Heart right ventricle (tissue), 16 donors: ENCODE measurements at regions not wholly inside any gene's neighbourhood (a gene's known extent, or its start where the extent isn't known, plus 50 kb on each side); places are given as distances from the start of the nearest gene placed in this dataset.

ENCODE experiments used
- ATAC-seq, 8 donors: fragments of 200-7000 bp; cut with Tn5 transposase; one replicate each; pipeline ENCODE4 v1.9.1; 2020; ENCODE audit warnings: mild to moderate bottlenecking in 8 of 8, moderate library complexity in 8 of 8, moderate number of reproducible peaks in 1 of 8
- DNase-seq, 2 donors: peaks; one replicate each; pipeline ENCODE4 v3.0.0-alpha.2; 2020
- H3K27ac ChIP-seq, 10 donors: fragments of 200-600 bp; sonication (generic) in 2 of 10; one replicate each; pipeline versions ENCODE4 v1.5.0 to v1.8.0; 2020 to 2022; ENCODE audit warnings: mild to moderate bottlenecking in 3 of 10
- H3K27me3 ChIP-seq, 7 donors: fragments of 200-600 bp; one replicate each; pipeline ENCODE4 v1.8.0; 2021 to 2022; ENCODE audit warnings: mild to moderate bottlenecking in 2 of 7
- H3K36me3 ChIP-seq, 9 donors: fragments of 200-600 bp; sonication (generic) in 1 of 9; one replicate each; pipeline versions ENCODE4 v1.5.0 to v1.8.0; 2020 to 2022; ENCODE audit warnings: mild to moderate bottlenecking in 2 of 9
- H3K4me1 ChIP-seq, 9 donors: fragments of 200-600 bp; sonication (generic) in 1 of 9; one replicate each; pipeline versions ENCODE4 v1.5.0 to v1.8.0; 2020 to 2022; ENCODE audit warnings: mild to moderate bottlenecking in 4 of 9
- H3K4me3 ChIP-seq, 10 donors: fragments of 200-600 bp; sonication (generic) in 2 of 10; one replicate each; pipeline versions ENCODE4 v1.5.0 to v1.8.0; 2020 to 2022; ENCODE audit warnings: mild to moderate bottlenecking in 7 of 10, moderate library complexity in 2 of 10
- H3K9me3 ChIP-seq, 11 donors: fragments of 200-600 bp in 10 of 11; sonication (generic) in 2 of 11; one replicate each; pipeline versions ENCODE4 v1.5.0 to v1.8.0; 2013 to 2022; ENCODE audit warnings: mild to moderate bottlenecking in 2 of 11, control low read depth in 1 of 11, moderate library complexity in 1 of 11
- CTCF ChIP-seq, 9 donors: fragments of 200-600 bp; sonication (generic) in 2 of 9; IDR thresholded peaks; one replicate each; pipeline versions ENCODE4 v1.5.0 to v1.8.0; 2021 to 2022; ENCODE audit warnings: antibody characterized with exemption in 9 of 9, mild to moderate bottlenecking in 5 of 9, moderate library complexity in 1 of 9
- WGBS, 2 donors: extraction: QIAGEN DNeasy Blood & Tissue Kit; methylation state at CpG; one replicate each; pipeline ENCODE4 v1.1.7; 2013; ENCODE audit warnings: inconsistent platforms in 1 of 2; 5-methylcytosine and 5-hydroxymethylcytosine counted together
- intact Hi-C, 10 donors: fragments of 100-400 bp; cut with DNase I; formaldehyde crosslinking; loops; one replicate each; pipeline versions ENCODE4 v1.11.1 to v1.14.2; 2022
- donor health status: Arrhythmogenic right ventricular cardiomyopathy.
- donor health status: ischemic (EF 13 %, LVEDD 7.1; RV severe dilation, severe dysfunction).
- donor health status: healthy with polysubstance abuse.
- donor health status: DM: no; HTN: yes; CAD: no.
- donor health status: DM: no; HTN: no; CAD: no.
- donor health status: ischemic (EF 25% LVEDD 6.9; RV normal size, moderate dysfunction).
- donor health status: ischemic (EF 25% LVEDD 5.7; RV mildly dilated, moderate dysfunction).
- donor health status: healthy.
- donor health status: DM: yes; HTN: yes; CAD: no.
- donor health status: Ischemic cardiomyopathy.
- donor health status: ischemic (EF 35%, LVEDD 5.7; RV mildly dilated, moderate dysfunction).
- donor health status: nonischemic (EF 11% LVEDD 7.7; RV severe dilation, severe dysfunction).
- donor health status: DM: yes; HTN: yes; CAD: no.
- donor health status: PGD.
- donor health status: ischemic (EF 29% LVEDD 5.4; RV normal size, mild dysfunction).
- donor health status: nonischemic (EF 23%, LVEDD 6.1; RV moderate dilation, normal function).

- peaks cover 0 to 14% (median 3%) of the 10 kb centered on the region in 7 donors for H3K27me3 ChIP-seq
- intact Hi-C loops, result loop anchor here in 5 of 10 donors (5.0 to 10.0 kb wide), 4 partner anchors 212 to 232 kb away; no protein-coding TSS in a partner anchor
- H3K4me3 ChIP-seq, result no peak overlapping the region
- WGBS, 2 donors, result 59 to 68% methylated on average over 2 of the region's 2 CpGs
- DNase-seq (no peak), ATAC-seq (no peak)
- no peak for TF ChIP-seq CTCF (IDR thresholded peaks at IDR 0.05)
- H3K27ac ChIP-seq, result no peak overlapping the region
- no peaks in the 10 kb centered on the region for H3K9me3 ChIP-seq
- no peaks in the 10 kb centered on the region for H3K4me1 ChIP-seq
- H3K36me3 ChIP-seq, result no peaks in the 10 kb centered on the region
These were observed 102.3 kb upstream of the MCHR2 start for GRCh38 chr6:100096341-100096740.

- ATAC-seq (no peak), DNase-seq (no peak)
- intact Hi-C loops, result loop anchor here in 3 of 10 donors (5.0 to 10.0 kb wide), 3 partner anchors 209 to 229 kb away; no protein-coding TSS in a partner anchor
- Histone ChIP-seq H3K4me1 (no peaks in the 10 kb centered on the region), H3K36me3 (no peaks in the 10 kb centered on the region), H3K27me3 (peaks cover 0 to 8% (median 0%) of the 10 kb centered on the region in 7 donors), H3K4me3 (no peak overlapping the region), H3K27ac (no peak overlapping the region), H3K9me3 (no peaks in the 10 kb centered on the region)
- WGBS, 2 donors, result 87 to 90% methylated on average over 6 of the region's 6 CpGs
- no peak for TF ChIP-seq CTCF (IDR thresholded peaks at IDR 0.05)
These were observed 99.4 kb upstream of the MCHR2 start for GRCh38 chr6:100093405-100093804.

GRCh38 chr6:100088009-100088408, 94.0 kb upstream of the MCHR2 start:
- no peak for TF ChIP-seq CTCF (IDR thresholded peaks at IDR 0.05)
- DNase-seq, result no peak
- no peaks in the 10 kb centered on the region for H3K9me3 ChIP-seq
- no peaks in the 10 kb centered on the region for H3K36me3 ChIP-seq
- WGBS, 2 donors, result 77 to 89% methylated on average over 1 of the region's 1 CpG
- intact Hi-C loops, result no loop called here
- H3K27me3 ChIP-seq, result no peaks in the 10 kb centered on the region
- no peak for ATAC-seq
- no peak overlapping the region for H3K27ac ChIP-seq
- H3K4me3 ChIP-seq, result no peak overlapping the region
- H3K4me1 ChIP-seq, result no peaks in the 10 kb centered on the region

- Histone ChIP-seq H3K4me1 (no peaks in the 10 kb centered on the region), H3K27me3 (no peaks in the 10 kb centered on the region), H3K9me3 (no peaks in the 10 kb centered on the region), H3K4me3 (no peak overlapping the region), H3K36me3 (no peaks in the 10 kb centered on the region), H3K27ac (no peak overlapping the region)
- ATAC-seq (no peak), DNase-seq (no peak)
- intact Hi-C loops, result no loop called here
- 59 to 63% methylated on average over 2 of the region's 2 CpGs for WGBS, 2 donors
- TF ChIP-seq CTCF (IDR thresholded peaks at IDR 0.05), result no peak
These were observed 91.0 kb upstream of the MCHR2 start for GRCh38 chr6:100084991-100085364.
